ENCODE measurements at regions not wholly inside any gene's neighbourhood (a gene's known extent, or its start where the extent isn't known, plus 50 kb on each side); places are given as distances from the start of the nearest gene placed in this dataset.
"Not testable (repeated sequence)": the region's sequence is repeated elsewhere in the genome, so short reads cannot be mapped to it uniquely, and the experiment has no call there.

- DNase-seq (ENCODE audit: low read depth in 2 of 2) = no peak
Measured at GRCh38 chr21:28877318-28877884, 115.3 kb downstream of the LTN1 start.

GRCh38 chr21:28875078-28875477, 117.6 kb downstream of the LTN1 start:
- DNase-seq (ENCODE audit: low read depth in 2 of 2) = no peak

- DNase-seq (ENCODE audit: low read depth in 2 of 2) = no peak
Measured at GRCh38 chr21:28872218-28872617, 120.5 kb downstream of the LTN1 start.

GRCh38 chr21:28871388-28872010, 121.2 kb downstream of the LTN1 start:
- DNase-seq (ENCODE audit: low read depth in 2 of 2) = no peak

- DNase-seq (ENCODE audit: low read depth in 2 of 2) = no peak
Measured at GRCh38 chr21:28867401-28867800, 125.3 kb downstream of the LTN1 start.

GRCh38 chr21:28865488-28866186, 127.0 kb downstream of the LTN1 start:
- no peak for DNase-seq (ENCODE audit: low read depth in 2 of 2)

- no peak for DNase-seq (ENCODE audit: low read depth in 2 of 2)
Measured at GRCh38 chr21:28858424-28858823, 134.3 kb downstream of the LTN1 start.

GRCh38 chr21:28857752-28858151, 134.9 kb downstream of the LTN1 start:
- DNase-seq (ENCODE audit: low read depth in 2 of 2) = no peak

- DNase-seq (ENCODE audit: low read depth in 2 of 2) = no peak
Measured at GRCh38 chr21:28856588-28857250, 136.0 kb downstream of the LTN1 start.

GRCh38 chr21:28852706-28853105, 140.0 kb downstream of the LTN1 start:
- DNase-seq (ENCODE audit: low read depth in 2 of 2) = no peak

GRCh38 chr21:28851645-28852044, 141.0 kb downstream of the LTN1 start:
- no peak for DNase-seq (ENCODE audit: low read depth in 2 of 2)

- DNase-seq (ENCODE audit: low read depth in 2 of 2) = not testable (repeated sequence)
Measured at GRCh38 chr21:28839237-28839636, 153.4 kb downstream of the LTN1 start.

GRCh38 chr21:28837426-28837825, 155.3 kb downstream of the LTN1 start:
- DNase-seq (ENCODE audit: low read depth in 2 of 2) = not testable (repeated sequence)

- DNase-seq (ENCODE audit: low read depth in 2 of 2) = not testable (repeated sequence)
Measured at GRCh38 chr21:28836588-28836987, 156.1 kb downstream of the LTN1 start.

- DNase-seq (ENCODE audit: low read depth in 2 of 2) = no peak
Measured at GRCh38 chr21:28834335-28835238, 158.1 kb downstream of the LTN1 start.

GRCh38 chr21:28833609-28834008, 159.1 kb downstream of the LTN1 start:
- DNase-seq (ENCODE audit: low read depth in 2 of 2) = no peak

GRCh38 chr21:28833182-28833581, 159.5 kb downstream of the LTN1 start:
- DNase-seq (ENCODE audit: low read depth in 2 of 2) = no peak

- DNase-seq (ENCODE audit: low read depth in 2 of 2) = no peak
Measured at GRCh38 chr21:28832715-28833061, 160.0 kb downstream of the LTN1 start.

GRCh38 chr21:28832013-28832714, 160.5 kb downstream of the LTN1 start:
- peak in 1 of 2 donors; percentile 51 for DNase-seq (ENCODE audit: low read depth in 2 of 2)

- no peak for DNase-seq (ENCODE audit: low read depth in 2 of 2)
Measured at GRCh38 chr21:28828981-28829380, 163.7 kb downstream of the LTN1 start.

- no peak for DNase-seq (ENCODE audit: low read depth in 2 of 2)
Measured at GRCh38 chr21:28828021-28828420, 164.7 kb downstream of the LTN1 start.

Measured in dermis microvascular lymphatic vessel endothelial cell (primary cell).